AG09309 (cell line): ENCODE measurements at regions not wholly inside any gene's neighbourhood (a gene's known extent, or its start where the extent isn't known, plus 50 kb on each side); places are given as distances from the start of the nearest gene placed in this dataset.
A peak's percentile ranks its signal among the peaks of the same experiment; 100 is the strongest.
"Not testable (repeated sequence)": the region's sequence is repeated elsewhere in the genome, so short reads cannot be mapped to it uniquely, and the experiment has no call there.

ENCODE experiments used
- DNase-seq: peaks from one replicate; pipeline ENCODE4 v3.0.0-alpha.2; 2010; ENCODE audit warnings: low read depth
- H3K4me3 ChIP-seq: 2 replicates; pipeline ENCODE4 v1.5.1; 2011; ENCODE audit warnings: mild to moderate bottlenecking, low read depth, low read length, moderate library complexity; ENCODE audit not compliant: control insufficient read depth
- TF ChIP-seq, protein P1 (sequence below): IDR thresholded peaks from 2 replicates; pipeline ENCODE4 v1.5.1; 2011; ENCODE audit warnings: mild to moderate bottlenecking, low read depth, low read length, inconsistent platforms; ENCODE audit not compliant: insufficient read depth, control insufficient read depth; ENCODE audit errors: missing control alignments

DNA sequence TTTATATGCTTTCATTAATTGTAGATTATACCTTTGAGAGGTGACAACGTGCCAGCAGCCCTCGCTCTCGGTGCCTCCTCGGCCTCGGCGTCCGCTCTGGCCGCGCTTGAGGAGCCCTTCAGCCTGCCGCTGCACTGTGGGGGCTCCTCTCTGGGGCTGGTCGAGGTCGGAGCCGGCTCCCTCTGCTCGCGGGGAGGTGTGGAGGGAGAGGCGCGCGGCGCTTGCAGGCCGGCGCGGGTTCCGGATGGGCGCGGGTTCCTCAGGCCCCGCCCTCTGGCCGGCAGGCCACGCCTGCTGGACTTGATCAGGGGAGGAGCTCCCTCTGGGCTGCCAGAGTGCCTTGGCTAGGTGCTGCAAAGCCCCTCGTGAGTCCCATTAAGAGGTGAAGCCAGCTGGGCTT lies 321.1 kb upstream of the PCDH18 start:
- DNase-seq: no peak
- H3K4me3 ChIP-seq: no peak overlapping the region
- TF ChIP-seq, protein P1, sequence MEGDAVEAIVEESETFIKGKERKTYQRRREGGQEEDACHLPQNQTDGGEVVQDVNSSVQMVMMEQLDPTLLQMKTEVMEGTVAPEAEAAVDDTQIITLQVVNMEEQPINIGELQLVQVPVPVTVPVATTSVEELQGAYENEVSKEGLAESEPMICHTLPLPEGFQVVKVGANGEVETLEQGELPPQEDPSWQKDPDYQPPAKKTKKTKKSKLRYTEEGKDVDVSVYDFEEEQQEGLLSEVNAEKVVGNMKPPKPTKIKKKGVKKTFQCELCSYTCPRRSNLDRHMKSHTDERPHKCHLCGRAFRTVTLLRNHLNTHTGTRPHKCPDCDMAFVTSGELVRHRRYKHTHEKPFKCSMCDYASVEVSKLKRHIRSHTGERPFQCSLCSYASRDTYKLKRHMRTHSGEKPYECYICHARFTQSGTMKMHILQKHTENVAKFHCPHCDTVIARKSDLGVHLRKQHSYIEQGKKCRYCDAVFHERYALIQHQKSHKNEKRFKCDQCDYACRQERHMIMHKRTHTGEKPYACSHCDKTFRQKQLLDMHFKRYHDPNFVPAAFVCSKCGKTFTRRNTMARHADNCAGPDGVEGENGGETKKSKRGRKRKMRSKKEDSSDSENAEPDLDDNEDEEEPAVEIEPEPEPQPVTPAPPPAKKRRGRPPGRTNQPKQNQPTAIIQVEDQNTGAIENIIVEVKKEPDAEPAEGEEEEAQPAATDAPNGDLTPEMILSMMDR: no peak

DNA sequence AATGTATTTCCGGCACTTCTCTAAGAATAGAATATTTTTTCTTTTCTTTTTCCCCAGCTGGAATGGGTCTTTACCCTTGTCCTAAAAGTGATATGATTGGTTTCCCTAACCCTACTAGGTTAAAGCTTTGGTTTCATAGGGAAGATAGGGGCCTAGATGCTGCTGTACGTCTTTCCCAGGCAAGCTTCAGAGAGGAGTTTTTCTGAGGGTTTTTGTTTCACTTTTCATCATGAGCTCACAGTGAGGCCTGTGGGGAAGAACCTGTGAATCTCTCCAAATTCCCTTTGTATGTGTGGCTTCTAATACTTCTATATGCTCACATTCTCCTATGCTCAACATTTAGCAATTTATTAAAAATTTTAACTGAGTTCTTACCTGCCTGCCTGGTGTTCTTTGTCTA lies 320.0 kb upstream of the PCDH18 start:
- no peak for DNase-seq
- H3K4me3 ChIP-seq: no peak overlapping the region
- TF ChIP-seq, protein P1: no peak

DNA sequence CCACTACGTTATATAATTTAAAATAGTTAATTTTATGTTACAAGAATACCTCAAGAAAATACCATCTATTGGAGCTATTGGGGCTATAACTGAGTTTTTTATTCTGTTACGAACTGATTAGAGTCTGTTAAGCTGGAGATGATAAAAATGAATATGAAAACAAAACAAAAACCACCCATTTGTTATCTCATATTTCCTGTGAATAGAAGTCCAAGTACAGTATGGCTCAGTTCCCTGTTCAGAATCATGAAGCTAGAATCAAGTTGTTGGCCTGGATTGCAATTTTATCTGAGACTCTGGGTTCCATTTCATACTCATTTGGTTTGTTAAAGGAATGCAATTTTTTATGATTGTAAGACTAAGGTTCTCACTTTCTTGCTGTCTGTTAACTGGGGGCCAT lies 319.1 kb upstream of the PCDH18 start:
- no peak for DNase-seq
- H3K4me3 ChIP-seq: no peak overlapping the region
- TF ChIP-seq, protein P1: no peak

DNA sequence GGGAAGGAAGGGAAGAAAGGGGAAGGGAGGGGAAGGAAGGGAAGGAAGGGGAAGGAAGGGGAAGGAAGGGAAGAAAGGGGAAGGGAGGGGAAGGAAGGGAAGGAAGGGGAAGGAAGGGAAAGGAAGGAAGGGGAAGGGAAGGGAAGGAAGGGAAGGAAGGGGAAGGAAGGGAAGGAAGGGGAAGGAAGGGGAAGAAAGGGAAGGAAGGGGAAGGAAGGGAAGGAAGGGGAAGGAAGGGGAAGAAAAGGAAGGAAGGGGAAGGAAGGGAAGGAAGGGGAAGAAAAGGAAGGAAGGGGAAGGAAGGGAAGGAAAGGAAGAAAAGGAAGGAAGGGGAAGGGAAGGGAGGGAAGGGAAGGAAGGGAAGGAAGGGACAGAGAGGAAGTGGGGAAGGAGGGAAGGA lies 295.7 kb upstream of the PCDH18 start:
- H3K4me3 ChIP-seq, DNase-seq: not testable (repeated sequence)

DNA sequence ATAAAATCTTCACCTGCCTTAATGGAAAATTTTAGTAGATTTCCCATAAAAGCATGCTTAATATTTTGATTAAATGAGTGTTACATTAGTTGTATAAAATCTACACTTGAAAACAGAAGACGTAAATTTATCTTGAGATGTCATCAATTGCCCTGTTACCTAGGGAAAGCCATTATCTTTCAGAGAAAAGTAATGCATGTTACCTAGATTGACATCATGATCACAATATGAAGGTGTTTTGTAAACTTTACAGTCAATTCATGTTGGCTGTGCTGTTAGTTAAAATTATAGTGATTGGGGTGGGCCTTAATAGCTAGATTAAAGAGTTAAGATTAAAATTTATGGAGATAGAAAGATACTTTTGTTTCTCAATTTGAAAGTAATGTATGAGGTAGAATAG lies 293.2 kb upstream of the PCDH18 start:
- TF ChIP-seq, protein P1: no peak
- no peak for DNase-seq
- no peak overlapping the region for H3K4me3 ChIP-seq

DNA sequence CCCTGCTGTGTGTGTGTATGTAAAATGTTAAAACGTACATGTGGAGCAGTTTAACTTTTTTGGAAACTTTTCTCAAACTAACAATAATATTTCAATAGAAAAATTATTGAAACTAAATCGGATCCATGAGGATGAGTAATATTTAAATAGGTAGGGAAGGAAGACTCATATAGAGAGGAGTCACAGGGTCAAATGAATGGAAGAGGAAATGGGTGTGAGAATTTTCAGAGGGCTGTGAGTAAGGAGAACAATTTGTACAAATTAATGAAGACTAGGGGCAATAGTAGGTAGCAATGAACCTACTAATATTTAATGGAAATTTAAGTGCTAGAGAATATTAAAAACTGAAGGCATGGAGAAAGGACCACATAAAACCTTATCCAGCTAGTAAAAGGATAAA lies 290.7 kb upstream of the PCDH18 start:
- TF ChIP-seq, protein P1: no peak
- H3K4me3 ChIP-seq: no peak overlapping the region
- no peak for DNase-seq

DNA sequence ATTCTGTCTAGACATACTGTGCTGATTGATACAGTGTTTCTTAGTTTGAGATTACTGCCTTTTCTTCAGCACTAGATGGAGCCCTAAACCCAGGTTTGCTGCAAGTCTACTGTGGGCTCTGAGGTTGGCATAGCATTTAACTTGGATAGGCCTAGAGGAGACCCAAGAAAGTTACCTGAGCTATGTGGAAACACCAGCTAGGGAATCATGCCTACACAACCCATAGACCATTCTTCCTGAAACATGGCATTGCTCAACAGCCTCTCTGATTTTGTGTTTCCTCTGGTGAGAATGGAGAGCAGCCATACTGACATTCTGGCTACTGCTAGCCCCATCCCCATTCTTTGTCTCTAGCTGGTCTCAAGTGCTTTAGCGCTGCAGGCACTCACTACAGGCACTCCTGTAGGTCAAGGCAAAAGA lies 287.7 kb upstream of the PCDH18 start:
- no peak overlapping the region for H3K4me3 ChIP-seq
- DNase-seq: peak; percentile 17
- TF ChIP-seq, protein P1: peak; percentile 69
